AG09309 (cell line): ENCODE measurements at regions not wholly inside any gene's neighbourhood (a gene's known extent, or its start where the extent isn't known, plus 50 kb on each side); places are given as distances from the start of the nearest gene placed in this dataset.

ENCODE experiments used
- DNase-seq: peaks from one replicate; pipeline ENCODE4 v3.0.0-alpha.2; 2010; ENCODE audit warnings: low read depth
- H3K4me3 ChIP-seq: 2 replicates; pipeline ENCODE4 v1.5.1; 2011; ENCODE audit warnings: mild to moderate bottlenecking, low read depth, low read length, moderate library complexity; ENCODE audit not compliant: control insufficient read depth
- CTCF ChIP-seq: IDR thresholded peaks from 2 replicates; pipeline ENCODE4 v1.5.1; 2011; ENCODE audit warnings: mild to moderate bottlenecking, low read depth, low read length, inconsistent platforms; ENCODE audit not compliant: insufficient read depth, control insufficient read depth; ENCODE audit errors: missing control alignments

GRCh38 chr5:155831491-155831890 is 495.5 kb upstream of the SGCD start:
- no peak for TF ChIP-seq CTCF
- no peak overlapping the region for H3K4me3 ChIP-seq
- DNase-seq = no peak

- peak; percentile 42 for TF ChIP-seq CTCF
- no peak for DNase-seq
- H3K4me3 ChIP-seq = no peak overlapping the region
These were observed 493.7 kb upstream of the SGCD start for GRCh38 chr5:155833287-155833686.

- no peak overlapping the region for H3K4me3 ChIP-seq
- TF ChIP-seq CTCF = no peak
These were observed 492.5 kb upstream of the SGCD start for GRCh38 chr5:155834271-155834975.

DNA sequence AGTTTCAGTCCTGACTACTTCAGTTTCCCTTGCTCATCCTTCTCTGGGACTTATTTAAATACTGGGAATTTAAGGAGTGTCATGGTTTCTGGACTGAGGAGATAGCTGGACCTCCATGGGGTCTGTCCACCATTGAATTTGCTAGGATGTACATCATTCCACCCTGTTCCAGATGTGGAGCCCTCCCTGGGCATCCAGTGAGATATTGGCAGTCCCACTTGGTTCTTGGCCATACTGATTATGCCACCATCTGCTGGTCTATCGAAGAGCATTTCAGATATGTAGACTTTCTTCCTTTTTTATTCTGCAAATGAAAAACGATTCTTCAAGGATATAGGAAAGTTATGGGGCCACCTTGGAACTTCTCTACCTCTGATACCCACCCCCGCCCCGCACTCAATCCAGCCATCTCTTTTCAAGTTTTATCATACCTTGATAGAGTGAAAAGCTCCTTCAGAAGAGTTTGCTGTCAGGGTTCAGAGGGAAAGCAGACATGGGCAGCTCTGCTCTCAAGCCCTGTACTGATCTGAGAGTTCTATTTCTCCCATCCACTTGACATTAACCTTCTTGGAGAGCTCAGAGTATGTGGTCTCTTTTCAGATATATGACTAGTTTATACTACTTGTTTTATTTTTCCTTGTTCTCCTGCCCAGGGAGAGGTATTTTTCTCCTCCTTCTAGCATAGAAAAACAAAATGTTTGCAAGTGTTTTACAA is 490.7 kb upstream of the SGCD start:
- TF ChIP-seq CTCF = no peak

More at GRCh38 chr5:155834271-155834975, 492.5 kb upstream of the SGCD start:
- no peak for DNase-seq

GRCh38 chr5:155838394-155838793 is 488.6 kb upstream of the SGCD start:
- no peak for TF ChIP-seq CTCF
- no peak for DNase-seq
- H3K4me3 ChIP-seq = no peak overlapping the region

More for the DNA sequence above, 490.7 kb upstream of the SGCD start:
- no peak for DNase-seq
- H3K4me3 ChIP-seq = no peak overlapping the region

- no peak for DNase-seq
- H3K4me3 ChIP-seq = no peak overlapping the region
- TF ChIP-seq CTCF = no peak
These were observed 487.5 kb upstream of the SGCD start for GRCh38 chr5:155839251-155840037.
